HG03039 (cell line): ENCODE measurements at regions not wholly inside any gene's neighbourhood (a gene's known extent, or its start where the extent isn't known, plus 50 kb on each side); places are given as distances from the start of the nearest gene placed in this dataset.
"Not testable (repeated sequence)": the region's sequence is repeated elsewhere in the genome, so short reads cannot be mapped to it uniquely, and the experiment has no call there.

ENCODE experiments used
- ATAC-seq: cut with Tn5 transposase; IDR thresholded peaks from one replicate; pipeline ENCODE4 v1.9.1; 2021; ENCODE audit warnings: mild to moderate bottlenecking, moderate library complexity; ENCODE audit not compliant: unreplicated experiment

- no peak for ATAC-seq
Observed at GRCh38 chr5:28414619-28415018, 1376.2 kb upstream of the CDH9 start.

- ATAC-seq, result no peak
Observed at GRCh38 chr5:28408651-28409050, 1370.3 kb upstream of the CDH9 start.

GRCh38 chr5:28408186-28408585, 1369.8 kb upstream of the CDH9 start:
- ATAC-seq, result no peak

GRCh38 chr5:28404363-28405071, 1366.1 kb upstream of the CDH9 start:
- ATAC-seq, result no peak

GRCh38 chr5:28403846-28404245, 1365.5 kb upstream of the CDH9 start:
- no peak for ATAC-seq

- ATAC-seq, result no peak
Observed at GRCh38 chr5:28402590-28403301, 1364.4 kb upstream of the CDH9 start.

GRCh38 chr5:28400076-28400475, 1361.7 kb upstream of the CDH9 start:
- ATAC-seq, result no peak

- no peak for ATAC-seq
Observed at GRCh38 chr5:28399211-28399610, 1360.8 kb upstream of the CDH9 start.

GRCh38 chr5:28398185-28398584, 1359.8 kb upstream of the CDH9 start:
- no peak for ATAC-seq

GRCh38 chr5:28397502-28397941, 1359.1 kb upstream of the CDH9 start:
- no peak for ATAC-seq

GRCh38 chr5:28391277-28391676, 1352.9 kb upstream of the CDH9 start:
- no peak for ATAC-seq

GRCh38 chr5:28390341-28390740, 1352.0 kb upstream of the CDH9 start:
- no peak for ATAC-seq

GRCh38 chr5:28389727-28390126, 1351.3 kb upstream of the CDH9 start:
- ATAC-seq, result not testable (repeated sequence)

- ATAC-seq, result no peak
Observed at GRCh38 chr5:28388428-28388827, 1350.0 kb upstream of the CDH9 start.

GRCh38 chr5:28386712-28387111, 1348.3 kb upstream of the CDH9 start:
- ATAC-seq, result no peak

- no peak for ATAC-seq
Observed at GRCh38 chr5:28380167-28380566, 1341.8 kb upstream of the CDH9 start.

- no peak for ATAC-seq
Observed at GRCh38 chr5:28374492-28374967, 1336.1 kb upstream of the CDH9 start.

- ATAC-seq, result no peak
Observed at GRCh38 chr5:28370896-28371295, 1332.5 kb upstream of the CDH9 start.

- no peak for ATAC-seq
Observed at GRCh38 chr5:28369418-28369817, 1331.0 kb upstream of the CDH9 start.

- ATAC-seq, result no peak
Observed at GRCh38 chr5:28355831-28356230, 1317.4 kb upstream of the CDH9 start.

GRCh38 chr5:28346696-28347095, 1308.3 kb upstream of the CDH9 start:
- ATAC-seq, result no peak

GRCh38 chr5:28344836-28345433, 1306.5 kb upstream of the CDH9 start:
- ATAC-seq, result no peak
